ENCODE measurements at regions not wholly inside any gene's neighbourhood (a gene's known extent, or its start where the extent isn't known, plus 50 kb on each side); places are given as distances from the start of the nearest gene placed in this dataset.

- no peaks in the 10 kb centered on the region for H3K9me3 Mint-ChIP-seq (ENCODE audit: unreplicated experiment)
- no peaks in the 10 kb centered on the region for H3K36me3 Mint-ChIP-seq (ENCODE audit: low read depth, unreplicated experiment)
- no peak for TF ChIP-seq CTCF (IDR thresholded peaks at IDR 0.05; ENCODE audit: unreplicated experiment)
- no peaks in the 10 kb centered on the region for H3K4me1 Mint-ChIP-seq (ENCODE audit: unreplicated experiment)
- no peaks in the 10 kb centered on the region for H3K27me3 Mint-ChIP-seq (ENCODE audit: unreplicated experiment)
- no peak for DNase-seq (ENCODE audit: low spot score)
- no peak overlapping the region for H3K4me3 Mint-ChIP-seq (ENCODE audit: unreplicated experiment)
- no peak overlapping the region for H3K27ac Mint-ChIP-seq (ENCODE audit: unreplicated experiment)
These were observed 315.3 kb upstream of the SLC30A5 start for GRCh38 chr5:68778484-68778883.

GRCh38 chr5:68780299-68780955, 313.4 kb upstream of the SLC30A5 start:
- Mint-ChIP-seq H3K4me1 (ENCODE audit: unreplicated experiment) (no peaks in the 10 kb centered on the region), H3K27me3 (ENCODE audit: unreplicated experiment) (no peaks in the 10 kb centered on the region), H3K27ac (ENCODE audit: unreplicated experiment) (no peak overlapping the region), H3K9me3 (ENCODE audit: unreplicated experiment) (no peaks in the 10 kb centered on the region), H3K4me3 (ENCODE audit: unreplicated experiment) (no peak overlapping the region), H3K36me3 (ENCODE audit: low read depth, unreplicated experiment) (no peaks in the 10 kb centered on the region)
- no peak for DNase-seq (ENCODE audit: low spot score)
- no peak for TF ChIP-seq CTCF (IDR thresholded peaks at IDR 0.05; ENCODE audit: unreplicated experiment)

GRCh38 chr5:68793074-68793473, 300.7 kb upstream of the SLC30A5 start:
- Mint-ChIP-seq H3K27ac (ENCODE audit: unreplicated experiment) (no peak overlapping the region), H3K9me3 (ENCODE audit: unreplicated experiment) (no peaks in the 10 kb centered on the region), H3K4me3 (ENCODE audit: unreplicated experiment) (no peak overlapping the region), H3K27me3 (ENCODE audit: unreplicated experiment) (no peaks in the 10 kb centered on the region), H3K36me3 (ENCODE audit: low read depth, unreplicated experiment) (no peaks in the 10 kb centered on the region), H3K4me1 (ENCODE audit: unreplicated experiment) (no peaks in the 10 kb centered on the region)
- DNase-seq (ENCODE audit: low spot score) = no peak
- no peak for TF ChIP-seq CTCF (IDR thresholded peaks at IDR 0.05; ENCODE audit: unreplicated experiment)

GRCh38 chr5:68793993-68794392, 299.8 kb upstream of the SLC30A5 start:
- H3K4me1 Mint-ChIP-seq (ENCODE audit: unreplicated experiment) = no peaks in the 10 kb centered on the region
- H3K9me3 Mint-ChIP-seq (ENCODE audit: unreplicated experiment) = no peaks in the 10 kb centered on the region
- no peak overlapping the region for H3K27ac Mint-ChIP-seq (ENCODE audit: unreplicated experiment)
- no peaks in the 10 kb centered on the region for H3K36me3 Mint-ChIP-seq (ENCODE audit: low read depth, unreplicated experiment)
- no peak for TF ChIP-seq CTCF (IDR thresholded peaks at IDR 0.05; ENCODE audit: unreplicated experiment)
- no peak for DNase-seq (ENCODE audit: low spot score)
- no peaks in the 10 kb centered on the region for H3K27me3 Mint-ChIP-seq (ENCODE audit: unreplicated experiment)
- H3K4me3 Mint-ChIP-seq (ENCODE audit: unreplicated experiment) = no peak overlapping the region

GRCh38 chr5:68795190-68795589, 298.6 kb upstream of the SLC30A5 start:
- no peak for TF ChIP-seq CTCF (IDR thresholded peaks at IDR 0.05; ENCODE audit: unreplicated experiment)
- H3K27ac Mint-ChIP-seq (ENCODE audit: unreplicated experiment) = no peak overlapping the region
- H3K4me3 Mint-ChIP-seq (ENCODE audit: unreplicated experiment) = no peak overlapping the region
- DNase-seq (ENCODE audit: low spot score) = no peak
- H3K4me1 Mint-ChIP-seq (ENCODE audit: unreplicated experiment) = no peaks in the 10 kb centered on the region
- no peaks in the 10 kb centered on the region for H3K9me3 Mint-ChIP-seq (ENCODE audit: unreplicated experiment)
- no peaks in the 10 kb centered on the region for H3K27me3 Mint-ChIP-seq (ENCODE audit: unreplicated experiment)
- H3K36me3 Mint-ChIP-seq (ENCODE audit: low read depth, unreplicated experiment) = no peaks in the 10 kb centered on the region
